T-helper 22 cell (primary cell): ENCODE measurements at regions not wholly inside any gene's neighbourhood (a gene's known extent, or its start where the extent isn't known, plus 50 kb on each side); places are given as distances from the start of the nearest gene placed in this dataset.

ENCODE experiments used
- DNase-seq: peaks from one replicate; pipeline ENCODE4 v3.0.0-alpha.2; 2020; ENCODE audit warnings: low read depth

GRCh38 chr5:56515011-56515410, 281.9 kb upstream of the ANKRD55 start:
- DNase-seq = no peak

- no peak for DNase-seq
Measured at GRCh38 chr5:56514245-56514644, 281.1 kb upstream of the ANKRD55 start.

- DNase-seq = no peak
Measured at GRCh38 chr5:56513141-56513540, 280.0 kb upstream of the ANKRD55 start.

- DNase-seq = no peak
Measured at GRCh38 chr5:56512313-56512996, 279.3 kb upstream of the ANKRD55 start.

GRCh38 chr5:56511326-56511841, 278.3 kb upstream of the ANKRD55 start:
- no peak for DNase-seq

- DNase-seq = no peak
Measured at GRCh38 chr5:56508249-56508648, 275.1 kb upstream of the ANKRD55 start.

- no peak for DNase-seq
Measured at GRCh38 chr5:56507351-56507930, 274.3 kb upstream of the ANKRD55 start.

GRCh38 chr5:56506211-56506965, 273.3 kb upstream of the ANKRD55 start:
- no peak for DNase-seq

GRCh38 chr5:56503929-56504328, 270.8 kb upstream of the ANKRD55 start:
- no peak for DNase-seq

- DNase-seq = no peak
Measured at GRCh38 chr5:56501781-56502557, 268.8 kb upstream of the ANKRD55 start.

- no peak for DNase-seq
Measured at GRCh38 chr5:56499901-56500300, 266.8 kb upstream of the ANKRD55 start.

GRCh38 chr5:56499491-56499890, 266.4 kb upstream of the ANKRD55 start:
- no peak for DNase-seq

GRCh38 chr5:56498759-56499395, 265.7 kb upstream of the ANKRD55 start:
- DNase-seq = no peak

- no peak for DNase-seq
Measured at GRCh38 chr5:56496581-56497063, 263.5 kb upstream of the ANKRD55 start.

GRCh38 chr5:56494300-56494731, 261.2 kb upstream of the ANKRD55 start:
- no peak for DNase-seq

GRCh38 chr5:56493766-56494165, 260.6 kb upstream of the ANKRD55 start:
- no peak for DNase-seq

- DNase-seq = no peak
Measured at GRCh38 chr5:56493308-56493707, 260.2 kb upstream of the ANKRD55 start.

GRCh38 chr5:56492812-56493211, 259.7 kb upstream of the ANKRD55 start:
- DNase-seq = no peak

- DNase-seq = no peak
Measured at GRCh38 chr5:56490971-56491468, 257.9 kb upstream of the ANKRD55 start.

- no peak for DNase-seq
Measured at GRCh38 chr5:56489272-56489671, 256.1 kb upstream of the ANKRD55 start.

- no peak for DNase-seq
Measured at GRCh38 chr5:56487528-56488115, 254.5 kb upstream of the ANKRD55 start.
